OCI-LY7 (cell line): ENCODE measurements at regions not wholly inside any gene's neighbourhood (a gene's known extent, or its start where the extent isn't known, plus 50 kb on each side); places are given as distances from the start of the nearest gene placed in this dataset.

Source experiments
- EZH2phosphoT487 ChIP-seq: fragments of 200-600 bp; sonication (generic); IDR thresholded peaks from 2 replicates; pipeline ENCODE4 v1.6.1; 2018; ENCODE audit warnings: low read depth, borderline replicate concordance, mild to moderate bottlenecking, mixed run types, antibody characterized with exemption, low read length, moderate library complexity, mixed read lengths
- TF ChIP-seq, protein P1 (sequence below): fragments of 200-600 bp; sonication (generic); conservative IDR thresholded peaks from 2 replicates; pipeline ENCODE4 v1.5.1; 2014; ENCODE audit warnings: mild to moderate bottlenecking, antibody characterized with exemption, low read length, moderate library complexity, mixed read lengths

DNA sequence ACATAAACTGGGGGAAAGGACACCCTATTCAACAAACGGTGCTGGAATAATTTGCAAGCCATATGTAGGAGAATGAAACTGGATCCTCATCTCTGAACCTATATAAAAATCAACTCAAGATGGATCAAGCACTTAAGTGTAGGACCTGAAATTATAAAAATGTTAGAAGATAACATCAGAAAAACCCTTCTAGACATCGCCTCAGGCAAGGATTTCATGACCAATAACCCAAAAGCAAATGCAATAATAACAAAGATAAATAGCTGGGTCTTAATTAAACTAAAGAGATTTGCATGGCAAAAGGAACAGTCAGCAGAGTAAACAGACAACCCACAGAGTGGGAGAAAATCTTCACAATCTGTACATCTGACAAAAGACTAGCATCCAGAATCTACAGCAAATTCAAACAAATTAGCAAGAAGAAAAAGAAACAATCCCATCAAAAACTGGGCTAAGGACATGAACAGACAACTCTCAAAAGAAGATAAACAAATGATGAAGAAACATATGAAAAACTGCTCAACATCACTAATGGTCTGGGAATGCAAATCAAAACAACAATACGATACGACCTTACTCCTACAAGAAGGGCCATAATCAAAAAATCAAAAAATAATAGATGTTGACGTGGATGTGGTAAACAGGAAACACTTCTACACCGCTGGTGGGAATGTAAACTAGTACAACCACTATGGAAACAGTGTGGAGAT, 408.7 kb downstream of the CNTN6 start:
- TF ChIP-seq, protein P1, sequence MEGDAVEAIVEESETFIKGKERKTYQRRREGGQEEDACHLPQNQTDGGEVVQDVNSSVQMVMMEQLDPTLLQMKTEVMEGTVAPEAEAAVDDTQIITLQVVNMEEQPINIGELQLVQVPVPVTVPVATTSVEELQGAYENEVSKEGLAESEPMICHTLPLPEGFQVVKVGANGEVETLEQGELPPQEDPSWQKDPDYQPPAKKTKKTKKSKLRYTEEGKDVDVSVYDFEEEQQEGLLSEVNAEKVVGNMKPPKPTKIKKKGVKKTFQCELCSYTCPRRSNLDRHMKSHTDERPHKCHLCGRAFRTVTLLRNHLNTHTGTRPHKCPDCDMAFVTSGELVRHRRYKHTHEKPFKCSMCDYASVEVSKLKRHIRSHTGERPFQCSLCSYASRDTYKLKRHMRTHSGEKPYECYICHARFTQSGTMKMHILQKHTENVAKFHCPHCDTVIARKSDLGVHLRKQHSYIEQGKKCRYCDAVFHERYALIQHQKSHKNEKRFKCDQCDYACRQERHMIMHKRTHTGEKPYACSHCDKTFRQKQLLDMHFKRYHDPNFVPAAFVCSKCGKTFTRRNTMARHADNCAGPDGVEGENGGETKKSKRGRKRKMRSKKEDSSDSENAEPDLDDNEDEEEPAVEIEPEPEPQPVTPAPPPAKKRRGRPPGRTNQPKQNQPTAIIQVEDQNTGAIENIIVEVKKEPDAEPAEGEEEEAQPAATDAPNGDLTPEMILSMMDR = no peak
- TF ChIP-seq EZH2phosphoT487 = no peak
